ENCODE measurements at regions not wholly inside any gene's neighbourhood (a gene's known extent, or its start where the extent isn't known, plus 50 kb on each side); places are given as distances from the start of the nearest gene placed in this dataset.

GRCh38 chr5:89253666-89254352 is 370.8 kb upstream of the MEF2C start:
- no peak for DNase-seq (ENCODE audit: low read depth in 2 of 3, low spot score in 1 of 3)

GRCh38 chr5:89246864-89247263 is 363.9 kb upstream of the MEF2C start:
- no peak for DNase-seq (ENCODE audit: low read depth in 2 of 3, low spot score in 1 of 3)

DNA sequence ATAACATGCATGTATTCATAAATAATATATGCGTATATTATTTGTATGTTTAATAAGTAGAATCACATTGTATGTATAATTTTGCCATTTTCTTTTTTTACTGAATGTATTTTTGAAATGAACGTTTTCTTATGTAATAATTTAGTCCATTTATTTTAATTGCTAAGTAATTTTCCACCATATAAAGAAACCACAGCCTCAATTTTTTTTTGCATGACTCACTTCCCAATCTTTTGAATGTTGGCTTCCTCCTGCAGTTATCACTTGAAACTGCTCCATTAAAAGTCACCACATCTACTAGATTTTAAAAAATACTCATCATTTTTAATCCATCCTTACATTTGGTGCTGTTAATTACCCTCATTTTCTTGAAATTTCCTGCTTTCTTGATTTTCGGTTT is 363.3 kb upstream of the MEF2C start:
- DNase-seq (ENCODE audit: low read depth in 2 of 3, low spot score in 1 of 3): no peak

DNA sequence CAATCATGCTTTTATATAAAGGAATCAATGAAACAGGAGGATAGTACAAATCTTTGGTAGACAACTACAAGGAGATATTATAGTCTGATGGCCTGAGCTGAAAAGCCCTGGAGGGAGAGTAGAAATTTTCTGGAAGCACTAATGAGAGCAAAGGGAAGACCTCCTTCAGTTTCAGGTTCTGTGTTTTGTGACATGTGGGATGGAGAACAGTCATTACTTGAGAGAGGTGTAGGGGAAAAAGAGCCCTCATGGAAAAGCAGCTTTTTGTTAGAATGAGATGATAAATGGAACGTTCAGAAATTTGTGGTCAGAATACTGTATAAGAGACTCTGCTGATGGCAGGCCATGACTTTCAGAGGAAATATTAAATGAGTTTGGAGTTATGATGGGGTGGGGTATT is 360.6 kb upstream of the MEF2C start:
- no peak for DNase-seq (ENCODE audit: low read depth in 2 of 3, low spot score in 1 of 3)

GRCh38 chr5:89241186-89241585 is 358.2 kb upstream of the MEF2C start:
- no peak for DNase-seq (ENCODE audit: low read depth in 2 of 3, low spot score in 1 of 3)

- no peak for DNase-seq (ENCODE audit: low read depth in 2 of 3, low spot score in 1 of 3)
Observed at GRCh38 chr5:89236900-89237299, 353.9 kb upstream of the MEF2C start.

- DNase-seq (ENCODE audit: low read depth in 2 of 3, low spot score in 1 of 3): no peak
Observed at GRCh38 chr5:89233462-89233861, 350.5 kb upstream of the MEF2C start.

DNA sequence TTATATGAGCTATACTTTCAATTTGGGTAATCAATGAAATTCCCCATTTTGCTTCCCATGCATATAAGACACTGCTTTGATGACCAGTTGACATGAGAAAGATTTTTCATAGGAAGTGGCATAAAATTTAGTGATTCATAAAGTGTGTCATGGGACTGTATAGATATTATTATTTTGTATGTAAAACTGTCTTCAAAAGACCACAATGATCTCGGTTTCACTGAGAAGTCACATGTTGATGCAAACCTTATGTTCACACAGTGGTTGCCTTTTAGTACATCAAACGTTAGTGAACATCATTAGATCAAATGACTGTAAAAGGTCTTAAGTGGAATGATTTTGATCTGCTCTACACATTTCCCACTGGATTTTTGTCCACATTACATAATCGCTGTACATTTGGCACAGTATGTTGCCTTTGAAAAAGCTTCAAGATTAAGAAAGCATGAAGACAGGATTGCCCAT is 349.2 kb upstream of the MEF2C start:
- DNase-seq (ENCODE audit: low read depth in 2 of 3, low spot score in 1 of 3): no peak

GRCh38 chr5:89230178-89230577 is 347.2 kb upstream of the MEF2C start:
- no peak for DNase-seq (ENCODE audit: low read depth in 2 of 3, low spot score in 1 of 3)

DNA sequence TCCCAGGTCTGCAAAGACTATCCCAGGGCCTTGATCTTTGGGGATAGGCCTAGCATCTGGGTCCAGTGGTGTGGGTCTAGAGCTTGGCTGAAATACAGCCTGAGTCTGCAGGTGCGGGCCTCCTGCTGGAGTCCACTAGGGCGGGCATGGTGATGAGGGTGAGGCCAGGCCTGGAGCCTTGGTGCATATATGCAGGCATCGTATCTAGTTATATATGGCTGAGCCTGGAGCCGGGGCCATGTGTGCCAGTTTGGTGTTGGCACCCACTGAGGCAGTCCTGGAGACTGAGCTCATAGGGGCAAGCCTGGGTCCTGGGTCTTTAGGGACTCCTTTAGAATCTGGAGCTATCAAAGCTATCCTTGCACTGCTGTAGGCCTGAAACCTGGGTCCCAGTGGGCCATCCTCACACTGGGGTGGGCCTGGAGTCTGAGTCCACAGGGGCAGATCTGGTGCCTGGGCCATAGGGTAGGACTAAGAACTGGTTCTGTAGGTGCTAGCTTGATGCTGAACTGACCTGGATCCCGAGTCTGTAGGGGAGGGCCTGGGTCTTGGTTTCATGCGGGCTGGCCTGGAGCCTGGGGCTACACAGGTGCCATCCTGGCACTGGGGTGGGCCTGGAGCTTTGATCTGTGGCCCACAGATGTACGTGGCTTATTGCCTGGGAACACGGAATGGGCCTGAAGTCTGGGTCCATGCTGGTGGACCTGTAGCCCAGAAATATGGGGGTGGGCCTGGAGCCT is 346.5 kb upstream of the MEF2C start:
- DNase-seq (ENCODE audit: low read depth in 2 of 3, low spot score in 1 of 3): no peak

GRCh38 chr5:89228355-89228754 is 345.4 kb upstream of the MEF2C start:
- DNase-seq (ENCODE audit: low read depth in 2 of 3, low spot score in 1 of 3): no peak

DNA sequence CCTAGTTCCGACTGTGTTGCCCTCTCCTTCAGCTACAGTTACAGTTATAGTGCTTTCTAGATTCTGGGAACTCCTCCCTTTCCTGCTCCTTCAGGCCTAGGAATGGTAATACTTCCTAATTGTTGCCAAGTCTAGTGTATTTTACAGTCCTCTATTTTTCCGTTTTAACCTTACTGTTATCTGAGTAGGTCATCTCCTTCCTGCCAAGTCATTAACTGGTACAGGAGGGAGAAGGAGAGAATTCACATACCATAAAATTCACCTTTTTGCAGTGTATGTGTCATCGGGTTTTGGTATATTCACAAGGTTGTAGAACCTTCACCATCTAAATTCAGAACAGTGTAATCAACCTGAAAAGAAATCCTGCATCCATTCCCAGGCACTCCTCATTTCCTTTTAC is 335.4 kb upstream of the MEF2C start:
- no peak for DNase-seq (ENCODE audit: low read depth in 2 of 3, low spot score in 1 of 3)

DNA sequence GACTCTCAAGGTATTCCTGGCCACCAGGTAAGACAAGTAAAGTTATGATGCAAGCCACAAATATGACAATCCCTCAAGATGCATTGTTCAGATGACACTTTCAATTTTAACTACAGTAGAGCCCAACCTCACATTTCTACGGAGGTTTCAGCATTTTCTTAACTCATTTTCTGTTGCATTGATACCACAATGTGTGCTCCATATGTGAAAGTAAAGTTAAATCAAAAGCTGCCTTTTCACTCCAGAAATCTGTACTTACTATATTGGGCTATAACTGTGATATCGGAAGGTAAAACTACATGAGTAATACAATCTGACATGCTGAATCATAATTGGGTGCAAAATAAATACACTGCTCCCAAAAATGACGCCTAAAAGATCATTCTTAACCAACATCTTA is 333.6 kb upstream of the MEF2C start:
- DNase-seq (ENCODE audit: low read depth in 2 of 3, low spot score in 1 of 3): no peak

DNA sequence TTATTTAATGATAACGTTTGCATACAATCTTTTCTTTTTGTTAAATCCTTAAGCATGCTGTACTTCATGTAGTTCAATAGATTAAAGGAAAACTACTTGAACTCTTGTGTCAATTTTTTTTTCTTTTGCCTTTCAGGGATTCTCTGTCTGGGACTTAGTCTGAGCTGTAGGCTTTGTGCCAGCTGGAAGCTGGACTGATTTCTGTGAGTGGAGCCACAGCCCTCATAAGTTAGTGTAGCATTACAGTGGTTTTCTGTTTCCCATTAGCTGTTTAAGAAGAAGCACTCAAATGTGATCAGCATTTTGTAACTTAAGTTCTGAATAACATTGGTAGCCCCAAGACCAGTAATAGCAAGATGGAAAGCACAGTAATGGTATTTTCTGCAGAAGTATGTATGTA is 330.6 kb upstream of the MEF2C start:
- DNase-seq (ENCODE audit: low read depth in 2 of 3, low spot score in 1 of 3): no peak

GRCh38 chr5:89211836-89212235 is 328.9 kb upstream of the MEF2C start:
- DNase-seq (ENCODE audit: low read depth in 2 of 3, low spot score in 1 of 3): no peak

DNA sequence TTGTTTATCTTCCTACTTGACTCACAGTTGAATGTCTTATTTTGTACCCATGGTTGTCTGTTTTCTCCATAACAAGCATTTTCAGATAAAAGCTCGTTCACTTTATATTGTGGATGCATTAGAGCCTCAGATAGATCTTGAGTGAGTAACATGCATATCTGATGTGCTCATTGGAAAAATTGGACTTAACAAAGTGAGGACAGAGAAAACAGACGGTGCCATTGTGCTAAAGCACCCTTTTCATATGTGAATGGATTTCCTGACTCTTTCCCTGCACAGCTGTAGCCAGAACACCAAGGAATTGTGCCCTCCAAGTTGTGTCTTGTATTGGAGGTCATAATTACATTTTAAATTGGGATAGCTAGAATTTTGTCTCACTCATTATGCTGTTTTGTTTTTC is 325.8 kb upstream of the MEF2C start:
- DNase-seq (ENCODE audit: low read depth in 2 of 3, low spot score in 1 of 3): no peak

- DNase-seq (ENCODE audit: low read depth in 2 of 3, low spot score in 1 of 3): no peak
Observed at GRCh38 chr5:89208392-89208791, 325.4 kb upstream of the MEF2C start.

DNA sequence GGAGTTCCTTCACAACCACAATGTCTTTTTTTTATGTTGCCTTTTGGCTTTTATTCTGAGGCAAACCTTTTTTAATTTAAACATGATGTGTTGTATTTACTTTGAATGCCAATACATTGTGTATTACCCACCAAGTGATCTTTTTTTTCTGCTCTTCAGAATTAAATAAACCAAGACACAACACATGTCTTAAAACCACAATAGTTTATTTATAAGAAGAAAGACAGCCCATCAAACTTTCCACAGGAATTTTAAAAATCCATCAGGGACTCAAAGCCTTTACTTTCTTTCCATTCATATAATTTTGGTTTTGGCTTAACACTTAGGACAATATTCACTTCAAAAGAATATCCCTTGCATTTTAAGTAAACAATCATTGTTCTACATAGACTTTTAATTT is 321.8 kb upstream of the MEF2C start:
- no peak for DNase-seq (ENCODE audit: low read depth in 2 of 3, low spot score in 1 of 3)

DNA sequence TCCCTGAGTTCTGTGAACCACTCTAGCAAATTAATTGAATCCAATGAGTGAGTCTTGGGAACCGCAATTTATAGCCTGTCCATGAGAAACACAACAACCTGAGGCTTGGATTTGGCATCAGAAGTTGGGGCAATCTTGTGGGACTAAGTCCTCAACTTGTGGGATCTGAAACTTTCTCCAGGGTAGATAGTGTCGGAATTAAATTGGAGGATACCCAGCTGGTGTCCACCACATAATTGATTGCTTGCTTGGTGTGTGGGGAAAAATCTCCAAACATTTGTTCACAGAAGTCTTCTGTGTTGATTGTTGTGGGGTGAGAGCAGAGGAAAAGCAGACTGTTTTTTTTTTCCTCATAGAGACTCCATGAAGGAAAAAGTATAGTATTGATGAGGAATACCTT is 320.6 kb upstream of the MEF2C start:
- no peak for DNase-seq (ENCODE audit: low read depth in 2 of 3, low spot score in 1 of 3)

DNA sequence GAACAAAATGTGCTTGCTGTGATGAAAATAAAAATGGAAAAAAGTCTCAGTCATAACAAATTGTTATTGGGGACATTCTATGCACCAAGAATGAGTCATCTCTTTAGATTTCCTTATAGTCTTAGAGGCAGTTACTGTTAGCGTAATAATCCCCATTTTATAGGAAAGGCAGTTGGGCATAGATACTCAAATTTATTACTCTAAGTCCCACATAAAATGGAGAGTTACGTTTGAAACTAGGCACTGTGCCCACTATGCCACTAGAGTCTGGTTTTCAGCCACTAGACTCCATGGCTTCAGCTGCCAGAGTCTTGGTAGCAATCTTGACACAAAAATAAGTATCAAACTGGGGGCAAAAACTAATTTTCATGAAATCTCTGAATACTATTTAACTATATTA is 317.9 kb upstream of the MEF2C start:
- DNase-seq (ENCODE audit: low read depth in 2 of 3, low spot score in 1 of 3): no peak

DNA sequence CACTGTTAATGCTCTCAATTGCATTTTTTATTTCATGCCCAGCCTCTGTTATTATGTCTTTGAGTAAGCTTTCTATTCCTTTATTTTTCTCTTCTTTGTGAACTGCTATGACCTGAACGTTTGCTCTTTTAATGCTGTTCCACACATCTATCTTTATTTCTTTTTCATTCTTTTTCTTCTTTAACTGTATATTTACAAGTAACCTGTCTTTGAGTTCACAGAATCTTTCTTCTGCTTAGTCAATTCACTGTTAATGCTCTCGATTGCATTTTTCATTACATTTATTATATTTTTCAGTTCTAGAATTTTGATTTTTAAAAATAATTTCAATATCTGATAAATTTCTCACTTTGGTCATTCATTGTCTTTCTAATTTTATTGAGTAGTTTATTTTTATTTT is 316.3 kb upstream of the MEF2C start:
- DNase-seq (ENCODE audit: low read depth in 2 of 3, low spot score in 1 of 3): no peak

DNA sequence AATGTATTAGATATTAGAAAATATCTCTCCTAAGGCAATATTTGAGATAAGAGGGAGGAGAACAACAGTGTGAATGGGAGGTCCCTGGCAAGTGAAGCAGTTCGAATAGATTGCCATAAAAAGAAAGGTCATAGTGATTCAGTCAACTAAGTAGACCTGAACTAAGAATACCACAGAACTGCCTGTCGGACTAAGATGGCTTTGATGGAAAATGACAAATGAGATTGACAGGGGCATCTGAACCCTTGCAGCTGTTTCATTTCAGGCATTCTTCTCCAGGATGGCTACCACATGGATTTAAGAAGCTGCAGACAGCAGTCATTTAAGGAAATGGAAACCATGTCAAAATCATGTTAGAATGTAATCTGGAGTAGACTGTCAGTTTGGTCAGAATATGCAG is 308.4 kb upstream of the MEF2C start:
- DNase-seq (ENCODE audit: low read depth in 2 of 3, low spot score in 1 of 3): no peak

Data from stimulated activated CD4-positive, alpha-beta T cell treated with anti-CD3 and anti-CD28 coated beads, Interleukin-12 subunit alpha, Interleukin-12 subunit beta, amount 100 ng/mL, for 48 hours (primary cell).